ENCODE measurements at regions not wholly inside any gene's neighbourhood (a gene's known extent, or its start where the extent isn't known, plus 50 kb on each side); places are given as distances from the start of the nearest gene placed in this dataset.

GRCh38 chr20:16179371-16179770, 393.9 kb downstream of the KIF16B start:
- POLR2A ChIA-PET (ENCODE audit: unreplicated experiment): no interaction called here
- no peak for ATAC-seq (ENCODE audit: low read depth)
- Histone ChIP-seq H3K9ac (ENCODE audit: low read depth, low read length) (no peak overlapping the region), H2BK5ac (ENCODE audit: low read depth, low read length, poor library complexity, severe bottlenecking) (no peak overlapping the region), H4K91ac (ENCODE audit: insufficient read depth, low read depth, low read length) (no peak overlapping the region), H3K4ac (ENCODE audit: low read depth, low read length) (no peak overlapping the region), H3K18ac (ENCODE audit: low read depth, low read length) (no peak overlapping the region), H3K27ac (ENCODE audit: insufficient read depth, low read length) (no peak overlapping the region), H3K4me1 (ENCODE audit: control insufficient read depth, insufficient read depth, low read length) (no peaks in the 10 kb centered on the region), H3K4me2 (ENCODE audit: low read depth, low read length) (no peak overlapping the region), H3K23ac (ENCODE audit: low read depth, low read length) (no peak overlapping the region), H2AK9ac (replicated peaks; ENCODE audit: low read depth, low read length, poor library complexity) (no peak overlapping the region), H4K5ac (ENCODE audit: low read depth, low read length) (no peak overlapping the region), H3K36me3 (ENCODE audit: control insufficient read depth, insufficient read depth, low read length) (no peaks in the 10 kb centered on the region), H3K14ac (replicated peaks; ENCODE audit: low read depth, low read length) (no peak overlapping the region), H3K9me1 (ENCODE audit: insufficient read depth, low read length) (no peaks in the 10 kb centered on the region), H4K20me1 (ENCODE audit: insufficient read depth, low read length) (no peaks in the 10 kb centered on the region), H3K27me3 (ENCODE audit: control insufficient read depth, insufficient read depth, low read length) (no peaks in the 10 kb centered on the region), H3K56ac (ENCODE audit: extremely low read depth, insufficient read depth, low read length) (no peak overlapping the region), H2BK15ac (ENCODE audit: low read depth, low read length) (no peak overlapping the region), H3K79me1 (ENCODE audit: low read depth in 1 of 2, low read length in 2 of 2) (no peaks in the 10 kb centered on the region), H4K8ac (ENCODE audit: low read depth in 2 of 2, low read length in 2 of 2) (no peak overlapping the region), H2BK20ac (ENCODE audit: low read depth, low read length) (no peak overlapping the region), H2AFZ (replicated peaks; ENCODE audit: low read length, poor library complexity) (no peak overlapping the region), H2AK5ac (ENCODE audit: low read depth, low read length) (no peak overlapping the region), H3K9me3 (ENCODE audit: control insufficient read depth, insufficient read depth, low read length) (peaks cover 11% of the 10 kb centered on the region), H3K4me3 (ENCODE audit: insufficient read depth, low read depth, low read length) (no peak overlapping the region), H2BK120ac (ENCODE audit: low read depth, low read length) (no peak overlapping the region)
- no peak for TF ChIP-seq MAZ (IDR thresholded peaks at IDR 0.05; ENCODE audit: borderline replicate concordance, low read depth, low read length)
- no peak for TF ChIP-seq POLR2A (IDR thresholded peaks at IDR 0.05; ENCODE audit: low read depth, low read length)
- TF ChIP-seq CEBPB (IDR thresholded peaks at IDR 0.05; ENCODE audit: low read depth, low read length): no peak
- TF ChIP-seq, protein P1, sequence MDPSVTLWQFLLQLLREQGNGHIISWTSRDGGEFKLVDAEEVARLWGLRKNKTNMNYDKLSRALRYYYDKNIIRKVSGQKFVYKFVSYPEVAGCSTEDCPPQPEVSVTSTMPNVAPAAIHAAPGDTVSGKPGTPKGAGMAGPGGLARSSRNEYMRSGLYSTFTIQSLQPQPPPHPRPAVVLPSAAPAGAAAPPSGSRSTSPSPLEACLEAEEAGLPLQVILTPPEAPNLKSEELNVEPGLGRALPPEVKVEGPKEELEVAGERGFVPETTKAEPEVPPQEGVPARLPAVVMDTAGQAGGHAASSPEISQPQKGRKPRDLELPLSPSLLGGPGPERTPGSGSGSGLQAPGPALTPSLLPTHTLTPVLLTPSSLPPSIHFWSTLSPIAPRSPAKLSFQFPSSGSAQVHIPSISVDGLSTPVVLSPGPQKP (IDR thresholded peaks at IDR 0.05; ENCODE audit: borderline replicate concordance, low read depth, low read length): no peak
- TF ChIP-seq BHLHE40 (IDR thresholded peaks at IDR 0.05; ENCODE audit: low read depth, low read length): no peak
- no peak for TF ChIP-seq RAD21 (IDR thresholded peaks at IDR 0.05; ENCODE audit: low read length)
- no peak for TF ChIP-seq USF2 (IDR thresholded peaks at IDR 0.05; ENCODE audit: low read depth, low read length)
- TF ChIP-seq NFE2L2 (IDR thresholded peaks at IDR 0.05; ENCODE audit: low read depth, low read length): no peak
- no peak for TF ChIP-seq CHD1 (IDR thresholded peaks at IDR 0.05; ENCODE audit: low read depth, low read length)
- TF ChIP-seq CTCF (conservative IDR thresholded peaks at IDR 0.05; ENCODE audit: low read depth, low read length): no peak
- DNase-seq: no peak
- CTCF ChIA-PET: no interaction called here
- BruUV-seq (replicated peaks): no TSS peak
- WGBS, 2 experiments (ENCODE audit: extremely low coverage in 2 of 2, insufficient read length in 1 of 2): no CpG with 5 or more reads among the region's 1 CpG
- intact Hi-C loops (cut with micrococcal nuclease) (no loop called here), dilution Hi-C loops (cut with HindIII; ENCODE audit: low sequenced_read_pairs, unreplicated experiment) (no loop called here), in situ Hi-C loops (cut with MboI; ENCODE audit: low sequenced_read_pairs) (no loop called here)
